ENCODE measurements at regions not wholly inside any gene's neighbourhood (a gene's known extent, or its start where the extent isn't known, plus 50 kb on each side); places are given as distances from the start of the nearest gene placed in this dataset.

- no peak for DNase-seq (ENCODE audit: low spot score)
- H3K4me3 ChIP-seq, result no peak overlapping the region
- no peaks in the 10 kb centered on the region for H3K36me3 ChIP-seq
- no peaks in the 10 kb centered on the region for H3K4me1 ChIP-seq (ENCODE audit: control insufficient read depth in 1 of 2, low read depth in 2 of 2)
- peaks cover 3% of the 10 kb centered on the region for H3K9me3 ChIP-seq
- no peaks in the 10 kb centered on the region for H3K27me3 ChIP-seq (replicated peaks; ENCODE audit: insufficient read depth)
- TF ChIP-seq CTCF (IDR thresholded peaks at IDR 0.05), result no peak
- no peak for ATAC-seq (ENCODE audit: insufficient number of reproducible peaks, low FRiP score, low read depth)
- no peak overlapping the region for H3K27ac ChIP-seq
These were observed 78.6 kb upstream of the RGMB start for GRCh38 chr5:98694902-98695301.

- no peaks in the 10 kb centered on the region for H3K4me1 ChIP-seq (ENCODE audit: control insufficient read depth in 1 of 2, low read depth in 2 of 2)
- no peak overlapping the region for H3K4me3 ChIP-seq
- no peak overlapping the region for H3K27ac ChIP-seq
- no peaks in the 10 kb centered on the region for H3K36me3 ChIP-seq
- ATAC-seq (ENCODE audit: insufficient number of reproducible peaks, low FRiP score, low read depth), result no peak
- H3K27me3 ChIP-seq (replicated peaks; ENCODE audit: insufficient read depth), result no peaks in the 10 kb centered on the region
- no peak for DNase-seq (ENCODE audit: low spot score)
- H3K9me3 ChIP-seq, result peaks cover 3% of the 10 kb centered on the region
- no peak for TF ChIP-seq CTCF (IDR thresholded peaks at IDR 0.05)
These were observed 75.1 kb upstream of the RGMB start for GRCh38 chr5:98698359-98698758.

GRCh38 chr5:98700730-98701129, 72.7 kb upstream of the RGMB start:
- no peak for DNase-seq (ENCODE audit: low spot score)
- no peak overlapping the region for H3K27ac ChIP-seq
- no peak for TF ChIP-seq CTCF (IDR thresholded peaks at IDR 0.05)
- no peaks in the 10 kb centered on the region for H3K27me3 ChIP-seq (replicated peaks; ENCODE audit: insufficient read depth)
- no peaks in the 10 kb centered on the region for H3K9me3 ChIP-seq
- H3K4me1 ChIP-seq (ENCODE audit: control insufficient read depth in 1 of 2, low read depth in 2 of 2), result no peaks in the 10 kb centered on the region
- H3K4me3 ChIP-seq, result no peak overlapping the region
- no peak for ATAC-seq (ENCODE audit: insufficient number of reproducible peaks, low FRiP score, low read depth)
- no peaks in the 10 kb centered on the region for H3K36me3 ChIP-seq

GRCh38 chr5:98705841-98706240, 67.6 kb upstream of the RGMB start:
- TF ChIP-seq CTCF (IDR thresholded peaks at IDR 0.05), result no peak
- ATAC-seq (ENCODE audit: insufficient number of reproducible peaks, low FRiP score, low read depth), result no peak

GRCh38 chr5:98709681-98710080, 63.8 kb upstream of the RGMB start:
- no peak for ATAC-seq (ENCODE audit: insufficient number of reproducible peaks, low FRiP score, low read depth)
- H3K4me1 ChIP-seq (ENCODE audit: control insufficient read depth in 1 of 2, low read depth in 2 of 2), result no peaks in the 10 kb centered on the region
- H3K27ac ChIP-seq, result no peak overlapping the region
- no peak for TF ChIP-seq CTCF (IDR thresholded peaks at IDR 0.05)
- H3K4me3 ChIP-seq, result no peak overlapping the region
- no peaks in the 10 kb centered on the region for H3K9me3 ChIP-seq
- no peaks in the 10 kb centered on the region for H3K27me3 ChIP-seq (replicated peaks; ENCODE audit: insufficient read depth)
- H3K36me3 ChIP-seq, result no peaks in the 10 kb centered on the region
- DNase-seq (ENCODE audit: low spot score), result no peak

More at GRCh38 chr5:98705841-98706240, 67.6 kb upstream of the RGMB start:
- no peak overlapping the region for H3K4me3 ChIP-seq
- no peak overlapping the region for H3K27ac ChIP-seq
- no peaks in the 10 kb centered on the region for H3K9me3 ChIP-seq
- H3K4me1 ChIP-seq (ENCODE audit: control insufficient read depth in 1 of 2, low read depth in 2 of 2), result no peaks in the 10 kb centered on the region
- no peaks in the 10 kb centered on the region for H3K36me3 ChIP-seq
- DNase-seq (ENCODE audit: low spot score), result no peak
- H3K27me3 ChIP-seq (replicated peaks; ENCODE audit: insufficient read depth), result no peaks in the 10 kb centered on the region

Data from thoracic aorta (tissue), 2 donors.